ENCODE measurements at regions not wholly inside any gene's neighbourhood (a gene's known extent, or its start where the extent isn't known, plus 50 kb on each side); places are given as distances from the start of the nearest gene placed in this dataset.

DNA sequence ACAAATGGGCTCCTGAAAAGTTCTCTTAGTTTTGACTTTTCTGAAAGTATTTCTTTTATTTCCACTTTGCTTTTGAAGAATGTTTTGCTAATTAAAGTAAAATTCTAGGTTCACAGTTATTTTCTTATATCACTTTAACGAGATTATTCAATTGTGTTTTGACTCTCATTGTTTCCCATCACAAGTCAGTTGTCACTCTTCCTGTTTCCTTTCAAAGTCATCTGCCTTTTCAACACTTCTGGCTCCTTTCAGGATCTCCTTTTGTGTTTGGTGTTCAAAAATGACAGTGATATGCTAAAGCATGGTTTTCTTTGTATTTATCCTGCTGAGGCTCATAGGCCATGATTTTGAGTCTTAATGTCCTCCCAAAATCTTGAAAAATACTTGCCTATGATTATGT, 235.4 kb upstream of the TAS2R1 start:
- DNase-seq (no peak), ATAC-seq (no peak)
- Mint-ChIP-seq H3K27ac (no peak overlapping the region), H3K9me3 (peaks cover 21% of the 10 kb centered on the region), H3K36me3 (ENCODE audit: low read depth) (no peaks in the 10 kb centered on the region), H3K4me1 (ENCODE audit: low read depth) (no peaks in the 10 kb centered on the region), H3K4me3 (no peak overlapping the region), H3K27me3 (no peaks in the 10 kb centered on the region)
- intact Hi-C loops (cut with micrococcal nuclease) = no loop called here
- TF ChIP-seq, protein P1, sequence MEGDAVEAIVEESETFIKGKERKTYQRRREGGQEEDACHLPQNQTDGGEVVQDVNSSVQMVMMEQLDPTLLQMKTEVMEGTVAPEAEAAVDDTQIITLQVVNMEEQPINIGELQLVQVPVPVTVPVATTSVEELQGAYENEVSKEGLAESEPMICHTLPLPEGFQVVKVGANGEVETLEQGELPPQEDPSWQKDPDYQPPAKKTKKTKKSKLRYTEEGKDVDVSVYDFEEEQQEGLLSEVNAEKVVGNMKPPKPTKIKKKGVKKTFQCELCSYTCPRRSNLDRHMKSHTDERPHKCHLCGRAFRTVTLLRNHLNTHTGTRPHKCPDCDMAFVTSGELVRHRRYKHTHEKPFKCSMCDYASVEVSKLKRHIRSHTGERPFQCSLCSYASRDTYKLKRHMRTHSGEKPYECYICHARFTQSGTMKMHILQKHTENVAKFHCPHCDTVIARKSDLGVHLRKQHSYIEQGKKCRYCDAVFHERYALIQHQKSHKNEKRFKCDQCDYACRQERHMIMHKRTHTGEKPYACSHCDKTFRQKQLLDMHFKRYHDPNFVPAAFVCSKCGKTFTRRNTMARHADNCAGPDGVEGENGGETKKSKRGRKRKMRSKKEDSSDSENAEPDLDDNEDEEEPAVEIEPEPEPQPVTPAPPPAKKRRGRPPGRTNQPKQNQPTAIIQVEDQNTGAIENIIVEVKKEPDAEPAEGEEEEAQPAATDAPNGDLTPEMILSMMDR (IDR thresholded peaks at IDR 0.05) = no peak
- POLR2A ChIA-PET = no interaction called here
- CTCF ChIA-PET = no interaction called here

DNA sequence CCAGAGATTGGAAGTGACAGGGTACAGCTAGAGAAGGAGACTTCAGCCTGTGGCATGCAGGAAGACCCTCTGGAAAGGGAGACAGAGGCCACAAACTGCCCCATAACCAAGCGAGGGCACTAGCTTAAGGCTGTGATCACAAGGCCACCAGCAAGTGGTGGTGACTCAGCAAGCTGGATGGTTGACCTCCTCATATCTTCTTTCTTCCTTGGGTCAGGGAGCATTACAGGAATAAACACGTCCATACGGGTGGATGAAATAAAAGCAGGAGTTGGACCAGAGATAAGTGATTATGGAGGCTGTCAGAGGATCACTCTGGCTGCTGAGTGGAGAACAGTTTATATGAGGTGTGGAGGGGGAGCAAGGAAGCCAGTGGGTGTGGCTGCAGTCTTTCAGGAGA, 234.6 kb upstream of the TAS2R1 start:
- intact Hi-C loops (cut with micrococcal nuclease) = no loop called here
- Mint-ChIP-seq H3K27ac (no peak overlapping the region), H3K27me3 (no peaks in the 10 kb centered on the region), H3K36me3 (ENCODE audit: low read depth) (no peaks in the 10 kb centered on the region), H3K4me3 (no peak overlapping the region), H3K9me3 (peaks cover 21% of the 10 kb centered on the region), H3K4me1 (ENCODE audit: low read depth) (no peaks in the 10 kb centered on the region)
- POLR2A ChIA-PET = no interaction called here
- TF ChIP-seq, protein P1 (IDR thresholded peaks at IDR 0.05) = no peak
- CTCF ChIA-PET = no interaction called here
- ATAC-seq (no peak), DNase-seq (no peak)

DNA sequence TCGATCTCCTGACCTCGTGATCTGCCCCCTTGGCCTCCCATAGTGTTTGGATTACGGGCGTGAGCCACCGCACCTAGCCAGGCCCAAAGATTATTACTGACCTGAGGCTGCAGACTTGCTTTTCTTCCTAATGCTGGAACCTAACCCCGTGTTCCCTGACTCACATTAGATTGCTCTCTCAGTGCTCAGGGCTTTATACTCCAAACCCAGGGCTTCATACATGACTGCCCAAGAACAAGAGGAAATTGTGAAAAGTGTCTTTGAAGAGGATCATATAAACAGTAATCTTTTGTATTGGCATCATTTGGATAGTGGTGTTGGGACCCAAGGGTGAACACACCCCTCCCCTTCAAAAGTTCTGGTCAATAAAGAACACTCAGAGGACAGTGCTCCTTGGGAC, 233.3 kb upstream of the TAS2R1 start:
- no peak for ATAC-seq
- Mint-ChIP-seq H3K27ac (no peak overlapping the region), H3K4me1 (ENCODE audit: low read depth) (no peaks in the 10 kb centered on the region), H3K4me3 (no peak overlapping the region), H3K27me3 (no peaks in the 10 kb centered on the region), H3K36me3 (ENCODE audit: low read depth) (no peaks in the 10 kb centered on the region), H3K9me3 (peaks cover 19% of the 10 kb centered on the region)
- POLR2A ChIA-PET = no interaction called here
- CTCF ChIA-PET = no interaction called here
- no peak for DNase-seq
- TF ChIP-seq, protein P1 (IDR thresholded peaks at IDR 0.05) = no peak
- intact Hi-C loops (cut with micrococcal nuclease) = no loop called here

DNA sequence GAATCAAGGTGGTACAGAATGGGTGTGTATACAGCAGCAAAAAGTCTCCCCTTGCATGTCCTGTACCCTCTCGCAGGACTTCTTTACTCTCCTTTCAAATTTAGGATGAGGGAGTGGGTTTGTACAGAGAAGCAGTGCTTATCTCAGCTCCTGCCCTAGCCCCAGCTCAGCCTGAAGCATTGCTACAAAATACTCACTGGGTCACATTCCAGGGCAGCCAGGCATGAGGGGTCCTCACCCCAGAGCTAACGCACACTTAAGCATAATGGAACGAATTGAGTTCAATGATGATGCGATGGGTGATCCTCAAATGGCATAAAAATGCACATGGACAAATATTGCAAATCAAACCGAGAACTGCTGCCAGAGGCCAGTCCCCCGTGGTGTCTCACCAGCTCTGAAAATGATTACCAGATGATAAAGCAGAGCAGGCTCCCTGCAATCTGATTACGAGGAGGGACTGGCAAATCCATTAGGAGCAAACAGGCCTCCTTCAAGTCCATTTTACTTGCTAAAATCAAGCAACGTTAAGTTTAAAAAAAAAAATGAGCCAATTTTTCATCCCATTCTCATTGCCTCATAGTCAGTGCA, 231.6 kb upstream of the TAS2R1 start:
- H3K4me1 Mint-ChIP-seq (ENCODE audit: low read depth) = no peaks in the 10 kb centered on the region
- ATAC-seq (no peak), DNase-seq (no peak)
- ChIA-PET CTCF (no interaction called here), POLR2A (interaction anchor here (0.6 kb wide), 1 partner anchor 100 kb away, joined by 3 read pairs; no protein-coding TSS in a partner anchor)
- H3K27ac Mint-ChIP-seq = no peak overlapping the region
- H3K4me3 Mint-ChIP-seq = no peak overlapping the region
- intact Hi-C loops (cut with micrococcal nuclease) = no loop called here
- H3K36me3 Mint-ChIP-seq (ENCODE audit: low read depth) = no peaks in the 10 kb centered on the region
- peaks cover 17% of the 10 kb centered on the region for H3K9me3 Mint-ChIP-seq
- no peaks in the 10 kb centered on the region for H3K27me3 Mint-ChIP-seq
- TF ChIP-seq, protein P1 (IDR thresholded peaks at IDR 0.05) = no peak

DNA sequence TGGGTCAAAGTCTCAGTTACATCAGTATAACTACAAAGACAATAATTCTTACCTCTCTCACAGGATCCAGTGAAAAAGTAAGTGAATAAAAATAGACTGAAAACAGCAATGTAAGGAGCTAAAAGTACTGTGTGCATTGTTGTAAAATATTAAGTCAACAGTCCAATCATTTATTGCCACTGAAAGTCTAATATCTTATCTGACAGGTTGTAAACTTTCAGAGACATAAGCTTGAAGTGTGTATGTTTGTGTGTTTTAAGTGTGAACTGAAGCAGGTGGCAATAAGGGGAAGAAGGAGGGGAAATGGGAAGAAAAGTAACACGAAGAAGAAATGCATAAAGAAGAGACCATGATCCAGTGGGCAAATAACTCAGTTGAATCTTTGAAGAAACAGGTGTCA, 229.7 kb upstream of the TAS2R1 start:
- H3K27me3 Mint-ChIP-seq = no peaks in the 10 kb centered on the region
- TF ChIP-seq, protein P1 (IDR thresholded peaks at IDR 0.05) = no peak
- intact Hi-C loops (cut with micrococcal nuclease) = no loop called here
- no peak overlapping the region for H3K4me3 Mint-ChIP-seq
- DNase-seq (no peak), ATAC-seq (no peak)
- no peaks in the 10 kb centered on the region for H3K36me3 Mint-ChIP-seq (ENCODE audit: low read depth)
- POLR2A ChIA-PET = no interaction called here
- H3K4me1 Mint-ChIP-seq (ENCODE audit: low read depth) = no peaks in the 10 kb centered on the region
- CTCF ChIA-PET = no interaction called here
- H3K9me3 Mint-ChIP-seq = peaks cover under 1% of the 10 kb centered on the region
- H3K27ac Mint-ChIP-seq = no peak overlapping the region
